Naive thymus-derived CD4-positive, alpha-beta T cell (primary cell): ENCODE measurements at regions not wholly inside any gene's neighbourhood (a gene's known extent, or its start where the extent isn't known, plus 50 kb on each side); places are given as distances from the start of the nearest gene placed in this dataset.

Experiments used
- ATAC-seq: fragments of 150-1000 bp; cut with Tn5 transposase; 2 replicates; pipeline ENCODE4 v1.10.0; 2021; ENCODE audit warnings: mild to moderate bottlenecking, moderate library complexity
- CTCF ChIA-PET: fragments of 350-600 bp; sonication (Branson Sonifier 250); formaldehyde crosslinking; loops from one replicate; lab custom pipeline; 2021; ENCODE audit warnings: antibody characterized with exemption; lab: Charles Lee
- POLR2A ChIA-PET: fragments of 350-600 bp; sonication (Branson Sonifier 250); formaldehyde crosslinking; loops from one replicate; lab custom pipeline; 2021; ENCODE audit warnings: antibody characterized with exemption, inconsistent platforms; lab: Charles Lee
- DNase-seq, 9 donors: peaks; one replicate each; pipeline versions ENCODE4 v3.0.0 to v3.0.0-alpha.2; 2020 to 2022; ENCODE audit warnings: mixed read lengths in 1 of 9
- H3K27ac ChIP-seq: one replicate; pipeline ENCODE4 v1.7.0; 2013; ENCODE audit warnings: mild to moderate bottlenecking, low read depth, low read length, moderate library complexity
- H3K27me3 ChIP-seq, 2 donors: one replicate each; pipeline ENCODE4 v1.7.0; 2013; ENCODE audit warnings: low read length in 2 of 2, mild to moderate bottlenecking in 2 of 2, moderate library complexity in 2 of 2; ENCODE audit not compliant: control insufficient read depth in 2 of 2, insufficient read depth in 2 of 2
- H3K36me3 ChIP-seq, 3 experiments: 1 replicate in 2 of 3; 2 replicates in 1 of 3; pipeline ENCODE4 v1.7.0; 2013; ENCODE audit warnings: low read length in 3 of 3, mild to moderate bottlenecking in 3 of 3, moderate library complexity in 1 of 3; ENCODE audit not compliant: insufficient read depth in 3 of 3, control insufficient read depth in 2 of 3
- H3K4me1 ChIP-seq, 2 donors: one replicate each; pipeline ENCODE4 v1.7.0; 2013; ENCODE audit warnings: low read length in 2 of 2, mild to moderate bottlenecking in 2 of 2, moderate library complexity in 1 of 2; ENCODE audit not compliant: control insufficient read depth in 2 of 2, insufficient read depth in 2 of 2
- H3K4me3 ChIP-seq: 2 replicates; pipeline ENCODE4 v1.7.0; 2013; ENCODE audit warnings: mild to moderate bottlenecking, low read length
- H3K9me3 ChIP-seq, 3 experiments: 1 replicate in 2 of 3; 2 replicates in 1 of 3; pipeline ENCODE4 v1.7.0; 2013; ENCODE audit warnings: low read length in 3 of 3; ENCODE audit not compliant: control insufficient read depth in 2 of 3
- H3K27ac Mint-ChIP-seq, 9 donors: one replicate each; pipeline ENCODE4 v1.8.0; 2020 to 2022; ENCODE audit warnings: mixed read lengths in 9 of 9, mild to moderate bottlenecking in 8 of 9, moderate library complexity in 5 of 9, inconsistent platforms in 2 of 9
- H3K27me3 Mint-ChIP-seq, 5 donors: one replicate each; pipeline ENCODE4 v1.8.0; 2021 to 2022; ENCODE audit warnings: mixed read lengths in 5 of 5, mild to moderate bottlenecking in 1 of 5
- H3K36me3 Mint-ChIP-seq, 5 donors: one replicate each; pipeline ENCODE4 v1.8.0; 2020 to 2022; ENCODE audit warnings: mixed read lengths in 5 of 5, mild to moderate bottlenecking in 3 of 5, inconsistent platforms in 1 of 5
- H3K4me1 Mint-ChIP-seq, 7 donors: one replicate each; pipeline ENCODE4 v1.8.0; 2020 to 2022; ENCODE audit warnings: mixed read lengths in 7 of 7, mild to moderate bottlenecking in 3 of 7, inconsistent platforms in 1 of 7
- H3K4me3 Mint-ChIP-seq, 10 donors: one replicate each; pipeline ENCODE4 v1.8.0; 2020 to 2022; ENCODE audit warnings: mild to moderate bottlenecking in 10 of 10, mixed read lengths in 10 of 10, moderate library complexity in 6 of 10, inconsistent platforms in 2 of 10
- H3K9me3 Mint-ChIP-seq, 11 donors: one replicate each; pipeline ENCODE4 v1.8.0; 2020 to 2022; ENCODE audit warnings: mixed read lengths in 11 of 11, mild to moderate bottlenecking in 4 of 11, inconsistent platforms in 1 of 11, moderate library complexity in 1 of 11
- intact Hi-C, 2 donors: fragments of 100-400 bp; cut with micrococcal nuclease; formaldehyde crosslinking; loops; one replicate each; pipeline ENCODE4 v1.15.1; 2023

DNA sequence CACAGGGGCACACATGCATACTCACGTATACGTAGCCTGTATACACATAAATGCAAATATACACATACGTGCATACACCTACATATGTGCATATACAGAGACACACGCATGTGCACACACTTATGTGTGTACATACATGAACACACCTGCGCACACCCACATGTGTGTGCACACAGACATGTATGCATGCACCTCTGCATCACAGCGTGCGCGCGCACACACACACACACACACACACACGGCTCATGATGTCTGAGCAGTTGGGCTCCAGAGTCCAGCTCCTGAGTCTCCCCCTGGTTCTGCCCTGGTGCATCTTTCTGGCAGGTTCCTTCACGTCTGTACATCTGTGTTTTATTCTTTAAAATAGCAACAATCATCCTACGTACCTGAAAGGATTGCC lies 600.5 kb downstream of the NPHP4 start:
- ATAC-seq = no peak
- Histone ChIP-seq H3K9me3 (no peaks in the 10 kb centered on the region), H3K4me1 (peaks cover 35 to 58% of the 10 kb centered on the region in 2 donors), H3K36me3 (no peaks in the 10 kb centered on the region), H3K4me3 (no peak overlapping the region), H3K27ac (no peak overlapping the region), H3K27me3 (no peaks in the 10 kb centered on the region)
- ChIA-PET POLR2A (no interaction called here), CTCF (no interaction called here)
- Mint-ChIP-seq H3K4me3 (no peak overlapping the region), H3K27me3 (peaks cover 0 to 14% (median 0%) of the 10 kb centered on the region in 5 donors), H3K4me1 (peaks cover 20 to 36% (median 25%) of the 10 kb centered on the region in 7 donors), H3K9me3 (peaks cover 0 to 7% (median 0%) of the 10 kb centered on the region in 11 donors), H3K36me3 (peaks cover 0 to 2% (median 0%) of the 10 kb centered on the region in 5 donors), H3K27ac (no peak overlapping the region)
- DNase-seq = no peak
- intact Hi-C loops = no loop called here

DNA sequence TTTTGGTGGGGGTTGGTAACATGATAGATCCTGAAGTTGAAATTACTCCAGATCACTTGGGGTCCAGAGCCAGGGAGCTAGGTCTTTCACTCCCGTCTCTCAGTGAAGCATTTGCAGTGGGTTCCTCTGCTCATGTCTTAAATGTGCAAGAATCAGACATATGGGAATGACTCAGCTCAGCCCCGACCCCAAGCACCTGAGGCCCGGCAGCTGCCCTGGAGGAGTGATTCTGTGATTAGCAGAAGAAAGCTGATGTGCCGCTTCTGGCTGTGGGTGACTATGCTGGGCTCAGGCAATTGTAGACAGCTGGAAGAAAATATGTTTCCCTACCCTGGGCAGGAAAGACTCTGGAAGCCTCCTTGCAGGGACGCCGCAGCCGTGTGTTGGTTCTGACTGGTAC lies 601.7 kb downstream of the NPHP4 start:
- Mint-ChIP-seq H3K4me3 (peak overlapping the region in 3 of 10 donors; percentile 1 to 83 (median 30)), H3K27me3 (peaks cover 0 to 14% (median 0%) of the 10 kb centered on the region in 5 donors), H3K27ac (peak overlapping the region in 4 of 9 donors; percentile 3 to 95 (median 34)), H3K4me1 (peaks cover 20 to 36% (median 25%) of the 10 kb centered on the region in 7 donors), H3K9me3 (peaks cover 0 to 4% (median 0%) of the 10 kb centered on the region in 11 donors), H3K36me3 (peaks cover 0 to 2% (median 0%) of the 10 kb centered on the region in 5 donors)
- ChIA-PET CTCF (interaction anchor here (1.0 kb wide), 1 partner anchor 104 kb away, joined by 3 read pairs; no protein-coding TSS in a partner anchor), POLR2A (interaction anchor here (0.6 to 1.5 kb wide), 3 partner anchors 12 to 179 kb away, joined by 3 read pairs; no protein-coding TSS in a partner anchor)
- Histone ChIP-seq H3K9me3 (no peaks in the 10 kb centered on the region), H3K27me3 (no peaks in the 10 kb centered on the region), H3K4me1 (peaks cover 35 to 58% of the 10 kb centered on the region in 2 donors), H3K27ac (no peak overlapping the region), H3K36me3 (no peaks in the 10 kb centered on the region), H3K4me3 (no peak overlapping the region)
- ATAC-seq (no peak), DNase-seq (no peak)
- intact Hi-C loops = no loop called here

DNA sequence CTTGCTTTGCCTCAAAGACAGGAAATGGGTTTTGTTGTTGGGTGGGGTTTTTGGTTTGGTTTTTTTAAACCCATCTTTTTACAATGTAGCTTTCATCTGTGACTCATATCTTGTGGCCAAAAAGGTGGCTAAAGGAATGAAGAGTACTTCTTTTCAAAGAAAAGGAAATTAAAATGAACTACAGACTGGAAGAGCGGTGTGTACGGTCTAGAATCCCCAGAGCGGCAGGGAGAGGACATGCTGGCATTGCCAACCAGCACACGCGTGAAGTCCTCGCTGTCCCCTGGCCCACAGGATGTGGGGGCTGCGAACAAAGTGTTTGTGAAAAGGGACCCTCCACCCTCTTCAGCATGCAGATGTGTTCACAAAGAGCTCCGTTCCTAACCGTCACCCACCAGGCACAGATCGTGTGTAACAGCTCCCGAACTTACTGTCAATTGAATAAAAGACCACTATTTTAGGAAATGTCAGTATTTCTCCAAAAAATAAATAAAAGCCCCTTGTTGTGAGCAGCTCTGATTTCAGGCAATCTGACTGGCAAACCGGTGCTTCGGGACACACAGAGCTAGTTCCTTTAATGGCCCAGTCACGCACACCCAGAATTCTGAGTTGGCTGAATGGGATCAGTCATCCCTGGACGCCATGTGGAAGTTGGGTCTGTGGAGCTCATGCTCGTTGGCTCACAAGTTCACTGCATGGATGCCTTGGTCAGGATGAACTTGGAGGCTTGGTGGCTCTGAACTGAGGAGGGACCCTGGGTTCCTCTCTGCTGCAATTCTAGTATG lies 602.9 kb downstream of the NPHP4 start:
- H3K4me1 Mint-ChIP-seq = peaks cover 18 to 34% (median 23%) of the 10 kb centered on the region in 7 donors
- peaks cover 0 to 12% (median 0%) of the 10 kb centered on the region in 5 donors for H3K27me3 Mint-ChIP-seq
- peak overlapping the region in 8 of 10 donors; percentile 40 to 86 (median 80) for H3K4me3 Mint-ChIP-seq
- intact Hi-C loops = loop anchor here (1.0 to 2.0 kb wide), 5 partner anchors 18 to 103 kb away; no protein-coding TSS in a partner anchor
- Histone ChIP-seq H3K4me3 (peak overlapping the region; percentile 50), H3K36me3 (no peaks in the 10 kb centered on the region), H3K27ac (peak overlapping the region; percentile 37), H3K4me1 (peaks cover 35 to 58% of the 10 kb centered on the region in 2 donors), H3K9me3 (no peaks in the 10 kb centered on the region), H3K27me3 (no peaks in the 10 kb centered on the region)
- ATAC-seq (peak; percentile 71), DNase-seq (peak in 7 of 9 donors; percentile 55 to 79 (median 67))
- ChIA-PET POLR2A (interaction anchor here (0.6 to 2.1 kb wide), 10 partner anchors 9 to 103 kb away, joined by 3 to 8 read pairs (median 4); no protein-coding TSS in a partner anchor), CTCF (interaction anchor here (1.4 to 2.1 kb wide), 2 partner anchors 53 to 103 kb away, joined by 4 to 12 read pairs; no protein-coding TSS in a partner anchor)
- peaks cover 0 to 2% (median 0%) of the 10 kb centered on the region in 5 donors for H3K36me3 Mint-ChIP-seq
- H3K9me3 Mint-ChIP-seq = peaks cover 0 to 2% (median 0%) of the 10 kb centered on the region in 11 donors
- peak overlapping the region in 7 of 9 donors; percentile 86 to 95 (median 91) for H3K27ac Mint-ChIP-seq

DNA sequence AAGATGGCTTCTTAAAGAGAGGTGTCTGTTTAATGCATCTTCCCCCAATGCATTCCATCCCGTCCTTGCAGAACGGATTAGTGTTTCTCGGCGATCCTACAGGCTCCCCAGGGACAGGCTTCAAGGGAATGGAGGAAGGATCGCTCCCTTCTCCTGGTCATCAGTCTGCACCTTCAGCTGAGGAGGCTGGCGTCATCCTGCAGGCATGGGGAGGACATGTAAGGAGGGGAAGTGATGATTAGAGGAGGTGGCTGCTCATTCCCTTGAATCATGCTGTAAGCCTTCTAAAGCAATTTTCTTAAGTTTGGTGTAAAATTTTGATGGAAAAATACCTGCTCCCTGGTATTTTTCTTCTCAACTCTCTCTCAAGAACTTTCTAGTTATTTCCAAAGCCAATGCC lies 603.6 kb downstream of the NPHP4 start:
- H3K4me3 ChIP-seq = peak overlapping the region; percentile 50
- peak; percentile 17 for ATAC-seq
- CTCF ChIA-PET = interaction anchor here (1.4 to 2.1 kb wide), 2 partner anchors 52 to 103 kb away, joined by 4 to 12 read pairs; no protein-coding TSS in a partner anchor
- no peak overlapping the region for H3K27ac ChIP-seq
- Mint-ChIP-seq H3K4me1 (peaks cover 14 to 27% (median 16%) of the 10 kb centered on the region in 7 donors), H3K9me3 (peaks cover 0 to 2% (median 0%) of the 10 kb centered on the region in 11 donors), H3K27me3 (peaks cover 0 to 11% (median 0%) of the 10 kb centered on the region in 5 donors), H3K36me3 (peaks cover 0 to 2% (median 0%) of the 10 kb centered on the region in 5 donors), H3K4me3 (peak overlapping the region in 8 of 10 donors; percentile 40 to 86 (median 80)), H3K27ac (peak overlapping the region in 7 of 9 donors; percentile 86 to 95 (median 91))
- no peaks in the 10 kb centered on the region for H3K9me3 ChIP-seq
- DNase-seq = no peak
- no peaks in the 10 kb centered on the region for H3K27me3 ChIP-seq
- no peaks in the 10 kb centered on the region for H3K36me3 ChIP-seq
- peaks cover 35 to 58% of the 10 kb centered on the region in 2 donors for H3K4me1 ChIP-seq
- POLR2A ChIA-PET = interaction anchor here (0.6 to 2.1 kb wide), 9 partner anchors 10 to 102 kb away, joined by 3 to 8 read pairs (median 4); no protein-coding TSS in a partner anchor
- intact Hi-C loops = loop anchor here (1.0 to 2.0 kb wide), 5 partner anchors 18 to 102 kb away; no protein-coding TSS in a partner anchor

DNA sequence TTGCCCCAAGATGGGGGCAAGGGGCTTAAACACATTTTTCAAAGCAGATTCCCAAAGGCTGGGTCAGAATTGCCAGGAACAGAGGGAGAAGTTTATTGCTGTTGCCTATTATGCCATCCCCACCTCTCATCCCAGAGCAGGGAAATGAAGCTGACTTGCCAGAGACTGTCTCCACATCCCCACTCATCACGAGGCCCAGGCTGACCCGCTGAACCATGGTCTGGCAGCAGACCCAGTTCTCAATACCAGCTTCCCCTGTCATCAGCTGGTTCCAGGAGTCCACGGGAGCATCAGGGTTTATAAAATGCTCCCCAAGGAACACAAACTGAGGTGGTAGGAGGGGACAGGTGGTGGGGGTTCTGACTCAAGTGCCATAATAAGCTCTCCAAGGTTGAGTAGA lies 605.9 kb downstream of the NPHP4 start:
- Mint-ChIP-seq H3K9me3 (peaks cover 0 to 2% (median 0%) of the 10 kb centered on the region in 11 donors), H3K4me1 (peaks cover 0 to 16% (median 4%) of the 10 kb centered on the region in 7 donors), H3K27ac (no peak overlapping the region), H3K4me3 (no peak overlapping the region), H3K27me3 (peaks cover 0 to 3% (median 0%) of the 10 kb centered on the region in 5 donors), H3K36me3 (peaks cover 0 to 2% (median 0%) of the 10 kb centered on the region in 5 donors)
- Histone ChIP-seq H3K4me1 (peaks cover 35 to 46% of the 10 kb centered on the region in 2 donors), H3K27me3 (no peaks in the 10 kb centered on the region), H3K36me3 (no peaks in the 10 kb centered on the region), H3K4me3 (no peak overlapping the region), H3K27ac (no peak overlapping the region), H3K9me3 (no peaks in the 10 kb centered on the region)
- ChIA-PET CTCF (interaction anchor here (0.7 kb wide), 1 partner anchor 139 kb away, joined by 7 read pairs; no protein-coding TSS in a partner anchor), POLR2A (interaction anchor here (0.9 to 1.2 kb wide), 2 partner anchors 28 to 85 kb away, joined by 4 to 7 read pairs; no protein-coding TSS in a partner anchor)
- DNase-seq = no peak
- intact Hi-C loops = no loop called here
- ATAC-seq = no peak

DNA sequence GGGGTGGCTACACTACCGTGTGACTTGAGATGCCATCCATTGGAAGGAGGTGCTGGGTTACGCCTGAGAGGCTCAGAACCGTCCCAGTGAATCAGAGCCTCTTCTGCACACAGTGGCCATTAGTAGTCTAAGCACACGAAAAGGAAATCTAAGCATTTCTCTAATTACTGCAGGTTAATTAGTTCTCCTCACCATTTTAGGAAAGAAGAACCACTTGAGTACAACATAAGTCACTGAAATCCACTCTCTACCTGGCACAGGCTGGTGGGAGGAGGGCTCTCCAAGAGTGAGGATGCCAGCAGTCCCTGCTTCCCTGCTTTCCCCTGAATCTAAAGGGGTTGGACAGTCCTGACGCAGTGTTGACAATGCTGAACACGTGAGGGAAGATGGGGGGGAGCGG lies 606.3 kb downstream of the NPHP4 start:
- intact Hi-C loops = no loop called here
- Mint-ChIP-seq H3K36me3 (peaks cover 0 to 2% (median 0%) of the 10 kb centered on the region in 5 donors), H3K4me3 (no peak overlapping the region), H3K27ac (no peak overlapping the region), H3K27me3 (peaks cover 0 to 4% (median 0%) of the 10 kb centered on the region in 5 donors), H3K4me1 (peaks cover 0 to 16% (median under 1%) of the 10 kb centered on the region in 7 donors), H3K9me3 (peaks cover 0 to 2% (median 0%) of the 10 kb centered on the region in 11 donors)
- DNase-seq = no peak
- Histone ChIP-seq H3K27me3 (no peaks in the 10 kb centered on the region), H3K4me3 (no peak overlapping the region), H3K27ac (no peak overlapping the region), H3K9me3 (no peaks in the 10 kb centered on the region), H3K36me3 (no peaks in the 10 kb centered on the region), H3K4me1 (peaks cover 35 to 42% of the 10 kb centered on the region in 2 donors)
- ChIA-PET POLR2A (interaction anchor here (0.9 to 1.2 kb wide), 2 partner anchors 28 to 85 kb away, joined by 4 to 7 read pairs; no protein-coding TSS in a partner anchor), CTCF (interaction anchor here (0.7 kb wide), 1 partner anchor 139 kb away, joined by 7 read pairs; no protein-coding TSS in a partner anchor)
- no peak for ATAC-seq
